Loucy (cell line): ENCODE measurements at regions not wholly inside any gene's neighbourhood (a gene's known extent, or its start where the extent isn't known, plus 50 kb on each side); places are given as distances from the start of the nearest gene placed in this dataset.

ENCODE experiments used
- H2AFZ ChIP-seq: fragments of 200-600 bp; sonication (generic); 2 replicates; pipeline ENCODE4 v1.6.0; 2016; ENCODE audit warnings: antibody characterized with exemption, mild to moderate bottlenecking, low read length, moderate library complexity
- H3F3A ChIP-seq: fragments of 200-600 bp; 2 replicates; pipeline ENCODE4 v1.6.0; 2016; ENCODE audit warnings: antibody characterized with exemption, low read depth, mild to moderate bottlenecking
- H3K27me3 ChIP-seq: fragments of 200-600 bp; sonication (generic); 2 replicates; pipeline ENCODE4 v1.6.1; 2014; ENCODE audit warnings: low read length, mild to moderate bottlenecking; ENCODE audit not compliant: insufficient read depth, poor library complexity, severe bottlenecking
- H3K36me3 ChIP-seq: fragments of 200-600 bp; sonication (generic); 2 replicates; pipeline ENCODE4 v1.6.1; 2016; ENCODE audit warnings: low read length; ENCODE audit not compliant: insufficient read depth
- H3K4me1 ChIP-seq: fragments of 200-600 bp; sonication (generic); 2 replicates; pipeline ENCODE4 v1.5.1; 2014; ENCODE audit warnings: low read length, mild to moderate bottlenecking; ENCODE audit not compliant: insufficient read depth, poor library complexity, severe bottlenecking
- H3K4me2 ChIP-seq: fragments of 200-600 bp; sonication (generic); 2 replicates; pipeline ENCODE4 v1.6.0; 2014; ENCODE audit warnings: antibody characterized with exemption, low read length, low read depth, mild to moderate bottlenecking; ENCODE audit not compliant: poor library complexity, severe bottlenecking
- H3K4me3 ChIP-seq: fragments of 200-600 bp; sonication (generic); 2 replicates; pipeline ENCODE4 v1.5.1; 2014; ENCODE audit warnings: low read length, mild to moderate bottlenecking, mixed read lengths; ENCODE audit not compliant: poor library complexity, severe bottlenecking
- H3K79me2 ChIP-seq: fragments of 200-600 bp; sonication (generic); 2 replicates; pipeline ENCODE4 v1.6.1; 2014; ENCODE audit warnings: low read length; ENCODE audit not compliant: insufficient read depth
- H3K9ac ChIP-seq: fragments of 200-600 bp; sonication (generic); 2 replicates; pipeline ENCODE4 v1.6.0; 2014; ENCODE audit warnings: mild to moderate bottlenecking, low read depth, low read length, moderate library complexity; ENCODE audit not compliant: poor library complexity, severe bottlenecking
- H3K9me2 ChIP-seq: fragments of 200-600 bp; sonication (generic); replicated peaks from 2 replicates; pipeline ENCODE4 v1.6.1; 2016; ENCODE audit warnings: low read depth, low read length, mixed read lengths
- H3K9me3 ChIP-seq: fragments of 200-600 bp; sonication (generic); 2 replicates; pipeline ENCODE4 v1.6.1; 2014; ENCODE audit warnings: mild to moderate bottlenecking, antibody characterized with exemption, low read length, low read depth; ENCODE audit not compliant: insufficient read depth
- H4K20me1 ChIP-seq: fragments of 200-600 bp; sonication (generic); 2 replicates; pipeline ENCODE4 v1.6.0; 2014; ENCODE audit warnings: antibody characterized with exemption, low read length, mild to moderate bottlenecking; ENCODE audit not compliant: insufficient read depth, poor library complexity, severe bottlenecking
- EZH2phosphoT487 ChIP-seq: fragments of 200-600 bp; IDR thresholded peaks from 2 replicates; pipeline ENCODE4 v1.6.1; 2018; ENCODE audit warnings: antibody characterized with exemption, mild to moderate bottlenecking, moderate library complexity, borderline replicate concordance
- TF ChIP-seq, protein P1 (sequence below): fragments of 200-600 bp; sonication (generic); conservative IDR thresholded peaks from 2 replicates; pipeline ENCODE4 v1.5.1; 2014; ENCODE audit warnings: mild to moderate bottlenecking, antibody characterized with exemption, low read length

DNA sequence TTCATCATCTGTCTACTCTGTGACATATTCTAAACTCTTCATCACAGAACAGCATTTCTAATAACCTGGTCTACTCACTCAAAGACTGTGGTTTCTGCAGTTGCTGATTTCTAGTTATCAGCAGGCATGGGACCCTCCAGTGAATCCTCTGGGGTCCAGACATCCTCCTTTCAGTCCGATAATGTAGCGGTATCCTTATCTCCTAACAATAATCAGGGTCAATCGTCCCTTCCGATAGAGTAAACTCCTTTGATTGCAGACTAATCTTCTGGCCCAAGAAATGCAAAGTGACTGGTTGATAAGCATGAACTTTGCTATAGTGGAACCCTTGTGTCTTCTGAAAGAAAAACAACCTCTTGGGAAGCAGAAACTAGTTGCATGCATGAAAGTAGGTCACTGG, 1209.8 kb upstream of the CELF2 start:
- Histone ChIP-seq H3K4me1 (no peaks in the 10 kb centered on the region), H3K9me3 (no peaks in the 10 kb centered on the region), H3K9ac (no peak overlapping the region), H3K4me3 (no peak overlapping the region), H3K79me2 (no peaks in the 10 kb centered on the region), H3K36me3 (no peaks in the 10 kb centered on the region), H2AFZ (no peak overlapping the region), H3F3A (no peaks in the 10 kb centered on the region), H3K4me2 (no peak overlapping the region), H4K20me1 (no peaks in the 10 kb centered on the region), H3K9me2 (no peaks in the 10 kb centered on the region), H3K27me3 (no peaks in the 10 kb centered on the region)
- TF ChIP-seq, protein P1, sequence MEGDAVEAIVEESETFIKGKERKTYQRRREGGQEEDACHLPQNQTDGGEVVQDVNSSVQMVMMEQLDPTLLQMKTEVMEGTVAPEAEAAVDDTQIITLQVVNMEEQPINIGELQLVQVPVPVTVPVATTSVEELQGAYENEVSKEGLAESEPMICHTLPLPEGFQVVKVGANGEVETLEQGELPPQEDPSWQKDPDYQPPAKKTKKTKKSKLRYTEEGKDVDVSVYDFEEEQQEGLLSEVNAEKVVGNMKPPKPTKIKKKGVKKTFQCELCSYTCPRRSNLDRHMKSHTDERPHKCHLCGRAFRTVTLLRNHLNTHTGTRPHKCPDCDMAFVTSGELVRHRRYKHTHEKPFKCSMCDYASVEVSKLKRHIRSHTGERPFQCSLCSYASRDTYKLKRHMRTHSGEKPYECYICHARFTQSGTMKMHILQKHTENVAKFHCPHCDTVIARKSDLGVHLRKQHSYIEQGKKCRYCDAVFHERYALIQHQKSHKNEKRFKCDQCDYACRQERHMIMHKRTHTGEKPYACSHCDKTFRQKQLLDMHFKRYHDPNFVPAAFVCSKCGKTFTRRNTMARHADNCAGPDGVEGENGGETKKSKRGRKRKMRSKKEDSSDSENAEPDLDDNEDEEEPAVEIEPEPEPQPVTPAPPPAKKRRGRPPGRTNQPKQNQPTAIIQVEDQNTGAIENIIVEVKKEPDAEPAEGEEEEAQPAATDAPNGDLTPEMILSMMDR = no peak
- TF ChIP-seq EZH2phosphoT487 = no peak

GRCh38 chr10:9811601-9812000, 1206.1 kb upstream of the CELF2 start:
- no peaks in the 10 kb centered on the region for H3K79me2 ChIP-seq
- H3K4me3 ChIP-seq = no peak overlapping the region
- H3K4me1 ChIP-seq = no peaks in the 10 kb centered on the region
- TF ChIP-seq, protein P1 = no peak
- TF ChIP-seq EZH2phosphoT487 = no peak
- no peaks in the 10 kb centered on the region for H3K27me3 ChIP-seq
- no peak overlapping the region for H3K9ac ChIP-seq
- no peaks in the 10 kb centered on the region for H4K20me1 ChIP-seq
- no peaks in the 10 kb centered on the region for H3K36me3 ChIP-seq
- no peaks in the 10 kb centered on the region for H3F3A ChIP-seq
- H3K9me2 ChIP-seq = no peaks in the 10 kb centered on the region
- no peak overlapping the region for H3K4me2 ChIP-seq
- no peaks in the 10 kb centered on the region for H3K9me3 ChIP-seq
- H2AFZ ChIP-seq = no peak overlapping the region

DNA sequence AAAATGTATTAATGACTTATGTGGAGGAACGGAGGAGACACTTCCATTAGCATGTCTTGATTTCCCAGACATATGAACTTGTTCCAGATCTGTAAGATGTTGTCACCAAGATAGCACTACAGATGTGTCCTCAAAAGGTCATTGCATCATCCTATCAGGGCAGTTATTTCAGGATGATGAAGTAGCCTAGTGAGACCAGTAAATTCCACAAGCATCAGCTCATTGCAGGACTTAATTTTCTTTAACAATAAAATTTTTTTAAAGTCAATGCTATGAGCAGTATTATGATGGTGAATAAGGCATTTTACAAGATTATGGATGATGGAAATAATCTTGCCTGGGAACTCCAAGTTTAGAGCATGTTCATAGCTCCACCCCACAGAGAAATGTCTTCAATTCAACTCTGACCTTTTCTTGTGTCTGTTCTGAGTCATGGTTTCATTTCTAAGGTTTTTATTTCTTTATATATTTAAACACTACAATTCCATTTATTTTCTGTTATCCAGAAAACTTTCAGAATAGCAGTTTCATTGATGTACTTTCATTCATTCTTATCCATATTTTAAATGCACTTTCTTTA, 1203.3 kb upstream of the CELF2 start:
- Histone ChIP-seq H3K27me3 (no peaks in the 10 kb centered on the region), H3K36me3 (no peaks in the 10 kb centered on the region), H3K9me3 (no peaks in the 10 kb centered on the region), H3K4me3 (no peak overlapping the region), H4K20me1 (no peaks in the 10 kb centered on the region), H3F3A (no peaks in the 10 kb centered on the region), H3K9ac (no peak overlapping the region), H3K4me1 (no peaks in the 10 kb centered on the region), H2AFZ (no peak overlapping the region), H3K4me2 (no peak overlapping the region), H3K9me2 (no peaks in the 10 kb centered on the region), H3K79me2 (no peaks in the 10 kb centered on the region)
- TF ChIP-seq, protein P1 = no peak
- no peak for TF ChIP-seq EZH2phosphoT487
